NCI-H1092 (cell line): ENCODE measurements at regions not wholly inside any gene's neighbourhood (a gene's known extent, or its start where the extent isn't known, plus 50 kb on each side); places are given as distances from the start of the nearest gene placed in this dataset.

Source experiments
- DNase-seq: peaks from one replicate; lab custom pipeline; 2025; lab: John Stamatoyannopoulos, UW

- DNase-seq: no peak
Measured at GRCh38 chr7:4612939-4613841, 68.9 kb upstream of the FOXK1 start.

GRCh38 chr7:4613846-4614548, 68.1 kb upstream of the FOXK1 start:
- no peak for DNase-seq

- no peak for DNase-seq
Measured at GRCh38 chr7:4616116-4616515, 66.0 kb upstream of the FOXK1 start.

- no peak for DNase-seq
Measured at GRCh38 chr7:4621396-4621795, 60.7 kb upstream of the FOXK1 start.

- no peak for DNase-seq
Measured at GRCh38 chr7:4626318-4626845, 55.7 kb upstream of the FOXK1 start.

GRCh38 chr7:4629287-4629895, 52.7 kb upstream of the FOXK1 start:
- no peak for DNase-seq

- peak; percentile 76 for DNase-seq
Measured at GRCh38 chr7:4631380-4632179, 50.5 kb upstream of the FOXK1 start.
